Omental fat pad (tissue), 3 donors: ENCODE measurements at regions not wholly inside any gene's neighbourhood (a gene's known extent, or its start where the extent isn't known, plus 50 kb on each side); places are given as distances from the start of the nearest gene placed in this dataset.
"Not testable (repeated sequence)": the region's sequence is repeated elsewhere in the genome, so short reads cannot be mapped to it uniquely, and the experiment has no call there.

Experiments
- ATAC-seq: fragments of 150-250 bp; one replicate; pipeline ENCODE4 v1.9.1; 2016; ENCODE audit warnings: mild to moderate bottlenecking, moderate library complexity; ENCODE audit not compliant: low FRiP score
- DNase-seq: peaks from one replicate; pipeline ENCODE4 v3.0.0-alpha.2; 2019; ENCODE audit warnings: low spot score
- CTCF ChIP-seq, 3 donors: fragments of 450-650 bp; IDR thresholded peaks; one replicate each; pipeline ENCODE4 v1.5.1; 2016 to 2017; ENCODE audit warnings: antibody characterized with exemption in 3 of 3, mild to moderate bottlenecking in 3 of 3, moderate library complexity in 2 of 3

GRCh38 chr3:153789380-153789779 lies 331.8 kb upstream of the ARHGEF26 start:
- ATAC-seq (no peak), DNase-seq (no peak)
- TF ChIP-seq CTCF (IDR thresholded peaks at IDR 0.05) = no peak

GRCh38 chr3:153797056-153797455 lies 324.1 kb upstream of the ARHGEF26 start:
- not testable (repeated sequence) for ATAC-seq, DNase-seq

- ATAC-seq (no peak), DNase-seq (no peak)
- TF ChIP-seq CTCF (IDR thresholded peaks at IDR 0.05) = no peak
Observed at GRCh38 chr3:153809097-153809496, 312.1 kb upstream of the ARHGEF26 start.

- TF ChIP-seq CTCF (IDR thresholded peaks at IDR 0.05) = no peak
- DNase-seq (no peak), ATAC-seq (no peak)
Observed at GRCh38 chr3:153818338-153818737, 302.9 kb upstream of the ARHGEF26 start.

GRCh38 chr3:153820035-153820434 lies 301.2 kb upstream of the ARHGEF26 start:
- DNase-seq (no peak), ATAC-seq (no peak)
- no peak for TF ChIP-seq CTCF (IDR thresholded peaks at IDR 0.05)

- not testable (repeated sequence) for ATAC-seq
Observed at GRCh38 chr3:153828346-153828745, 292.8 kb upstream of the ARHGEF26 start.

GRCh38 chr3:153829606-153830170 lies 291.5 kb upstream of the ARHGEF26 start:
- ATAC-seq (no peak), DNase-seq (no peak)
- no peak for TF ChIP-seq CTCF (IDR thresholded peaks at IDR 0.05)

More at GRCh38 chr3:153828346-153828745, 292.8 kb upstream of the ARHGEF26 start:
- not testable (repeated sequence) for DNase-seq

- no peak for DNase-seq
- no peak for TF ChIP-seq CTCF (IDR thresholded peaks at IDR 0.05)
- ATAC-seq = no peak
Observed at GRCh38 chr3:153830552-153830951, 290.6 kb upstream of the ARHGEF26 start.
